Right cardiac atrium (tissue), 5 donors: ENCODE measurements at regions not wholly inside any gene's neighbourhood (a gene's known extent, or its start where the extent isn't known, plus 50 kb on each side); places are given as distances from the start of the nearest gene placed in this dataset.

Source experiments
- ATAC-seq, 2 donors: fragments of 200-7000 bp; cut with Tn5 transposase; one replicate each; pipeline versions ENCODE4 v1.8.0 to v1.9.1; 2020; ENCODE audit warnings: moderate library complexity in 2 of 2, mild to moderate bottlenecking in 1 of 2
- DNase-seq, 3 donors: peaks; one replicate each; pipeline ENCODE4 v3.0.0-alpha.2; 2020
- H3K27ac ChIP-seq: one replicate; pipeline ENCODE4 v1.5.1; 2013; ENCODE audit warnings: mild to moderate bottlenecking, low read length, control low read depth, moderate library complexity
- H3K27me3 ChIP-seq: one replicate; pipeline ENCODE4 v1.6.1; 2013; ENCODE audit not compliant: control insufficient read depth, insufficient read depth
- H3K4me1 ChIP-seq: one replicate; pipeline ENCODE4 v1.6.1; 2013; ENCODE audit warnings: low read length; ENCODE audit not compliant: control insufficient read depth, insufficient read depth
- H3K4me3 ChIP-seq: one replicate; pipeline ENCODE4 v1.5.1; 2013; ENCODE audit warnings: low read length, control low read depth
- H3K9me3 ChIP-seq: one replicate; pipeline ENCODE4 v1.6.1; 2013; ENCODE audit warnings: low read length; ENCODE audit not compliant: control insufficient read depth
- WGBS: extraction: QIAGEN DNeasy Blood & Tissue Kit; methylation state at CpG from one replicate; pipeline ENCODE4 v1.1.7; 2013; 5-methylcytosine and 5-hydroxymethylcytosine counted together
- intact Hi-C, 4 donors: fragments of 100-400 bp; cut with DNase I; formaldehyde crosslinking; loops; one replicate each; pipeline versions ENCODE4 v1.11.0 to v1.14.0; 2022 to 2023
- donor health status: healthy with polysubstance abuse.
- donor health status: DM: no; HTN: yes; CAD: no.
- donor health status: DM: no; HTN: no; CAD: no.
- donor health status: DM: no; HTN: yes; CAD: no; lungs with severe emphysema.
- donor health status: DM: yes; HTN: yes; CAD: no.

DNA sequence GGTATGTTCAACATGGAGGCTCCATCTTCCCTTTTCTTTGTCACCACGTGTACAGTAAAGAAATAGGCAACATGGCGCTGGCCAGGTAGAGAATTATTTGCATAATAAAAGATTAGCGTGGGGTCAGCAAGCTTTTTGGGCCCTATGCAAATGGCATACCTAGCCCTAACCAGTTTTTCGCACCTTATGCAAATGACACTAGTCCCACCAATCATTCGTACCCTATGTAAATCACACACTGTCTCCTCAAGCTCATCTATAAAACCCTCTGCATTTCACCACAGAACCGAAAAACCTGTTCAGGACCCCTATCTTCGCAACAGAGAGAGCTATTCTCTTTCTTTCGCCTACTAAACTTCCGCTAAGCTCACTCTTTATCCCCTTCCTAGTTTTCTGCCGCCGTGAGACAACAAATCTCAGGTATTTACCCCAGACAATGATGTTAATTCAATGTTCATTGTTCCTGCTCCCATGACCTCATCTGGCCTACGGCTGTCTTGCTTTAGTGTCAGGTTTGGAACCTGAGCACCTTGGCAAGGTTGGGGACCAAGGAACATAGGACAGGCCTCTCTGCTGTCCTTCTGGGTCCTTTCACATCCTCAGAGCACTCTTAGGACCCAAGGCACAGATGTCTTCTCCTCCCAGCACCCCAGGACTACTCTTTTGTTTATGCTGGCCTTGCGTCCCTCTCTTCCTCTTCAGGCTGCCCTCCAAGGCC, 180.7 kb upstream of the RAI14 start:
- Histone ChIP-seq H3K4me3 (no peak overlapping the region), H3K27ac (no peak overlapping the region), H3K4me1 (no peaks in the 10 kb centered on the region), H3K9me3 (no peaks in the 10 kb centered on the region), H3K27me3 (no peaks in the 10 kb centered on the region)
- DNase-seq (no peak), ATAC-seq (no peak)
- WGBS, result 83% methylated on average over 13 of the region's 13 CpGs
- intact Hi-C loops, result loop anchor here in 3 of 4 donors (10.0 kb wide), 2 partner anchors 419 to 529 kb away; no protein-coding TSS in a partner anchor

DNA sequence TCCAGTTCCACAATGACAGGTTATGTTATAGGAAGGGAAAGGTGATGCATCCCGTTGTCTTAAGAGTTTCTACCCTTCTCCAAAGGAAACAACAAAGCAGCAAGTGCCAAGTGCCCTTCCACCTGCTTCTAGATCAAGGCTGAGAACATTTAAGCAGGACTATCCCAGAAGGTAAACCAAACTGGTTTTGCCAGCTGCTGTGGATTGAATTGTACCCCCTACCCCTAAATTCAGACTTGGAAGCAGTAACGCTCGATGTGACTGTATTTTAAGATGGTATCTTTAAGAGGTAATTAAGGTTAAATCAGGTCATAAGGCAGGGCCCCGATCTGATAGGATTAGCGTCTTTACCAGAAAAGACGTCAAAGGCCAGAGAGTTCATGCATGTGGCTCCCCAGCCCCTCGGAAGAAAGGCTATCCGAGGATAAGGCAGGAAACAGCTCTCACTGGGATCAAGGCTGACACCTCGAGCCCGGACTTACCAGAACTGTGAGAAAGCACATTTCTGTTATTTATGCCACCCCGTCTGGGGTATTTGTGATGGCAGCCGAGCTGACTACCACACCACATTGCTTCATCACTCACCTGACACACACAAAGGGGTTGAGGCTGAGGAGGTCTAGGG, 179.1 kb upstream of the RAI14 start:
- Histone ChIP-seq H3K27ac (no peak overlapping the region), H3K9me3 (no peaks in the 10 kb centered on the region), H3K4me3 (no peak overlapping the region), H3K4me1 (no peaks in the 10 kb centered on the region), H3K27me3 (no peaks in the 10 kb centered on the region)
- intact Hi-C loops, result loop anchor here in 3 of 4 donors (10.0 kb wide), 2 partner anchors 418 to 528 kb away; no protein-coding TSS in a partner anchor
- DNase-seq (no peak), ATAC-seq (no peak)
- 77% methylated on average over 12 of the region's 12 CpGs for WGBS

DNA sequence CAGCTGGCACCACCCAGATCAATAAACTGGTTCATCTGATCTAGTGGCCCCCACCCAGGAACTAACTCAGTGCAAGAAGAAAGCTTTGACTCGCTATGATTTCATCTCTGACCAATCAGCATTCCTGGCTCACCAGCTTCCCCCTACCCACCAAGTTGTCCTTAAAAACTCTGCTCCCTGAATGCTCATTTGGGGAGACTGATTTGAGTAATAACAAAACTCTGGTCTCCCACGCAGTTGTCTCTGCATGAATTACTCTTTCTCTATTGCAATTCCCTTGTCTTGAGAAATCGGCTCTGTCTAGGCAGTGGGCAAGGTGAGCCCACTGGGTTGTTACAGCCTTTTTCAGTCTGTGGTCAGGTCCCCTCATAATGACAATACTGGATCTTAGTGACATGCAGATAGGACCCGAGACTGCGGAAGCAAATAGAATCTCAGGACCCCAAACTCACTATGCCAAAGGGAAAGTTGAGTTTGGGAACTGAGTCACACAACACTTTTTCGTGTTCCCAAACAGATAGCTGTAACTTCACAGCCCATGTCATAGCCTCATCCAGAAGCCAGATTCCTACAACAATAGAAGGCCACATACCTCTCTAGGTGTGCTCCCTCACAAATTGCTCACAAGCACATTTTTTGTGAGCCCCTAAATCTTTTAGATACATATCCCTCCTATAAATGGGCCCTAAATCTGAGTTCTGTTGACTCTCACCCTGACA, 175.2 kb upstream of the RAI14 start:
- no peak for DNase-seq
- no peak overlapping the region for H3K27ac ChIP-seq
- H3K4me3 ChIP-seq, result no peak overlapping the region
- WGBS, result 78% methylated on average over 6 of the region's 6 CpGs
- intact Hi-C loops, result loop anchor here in 3 of 4 donors (10.0 kb wide), 1 partner anchor 524 kb away; no protein-coding TSS in a partner anchor
- H3K27me3 ChIP-seq, result no peaks in the 10 kb centered on the region
- peaks cover 3% of the 10 kb centered on the region for H3K9me3 ChIP-seq
- ATAC-seq, result no peak
- H3K4me1 ChIP-seq, result no peaks in the 10 kb centered on the region

- 67% methylated on average over 5 of the region's 5 CpGs for WGBS
- peaks cover 5% of the 10 kb centered on the region for H3K4me1 ChIP-seq
- H3K9me3 ChIP-seq, result peaks cover 3% of the 10 kb centered on the region
- DNase-seq (no peak), ATAC-seq (no peak)
- intact Hi-C loops, result loop anchor here in 3 of 4 donors (10.0 kb wide), 1 partner anchor 521 kb away; no protein-coding TSS in a partner anchor
- no peak overlapping the region for H3K27ac ChIP-seq
- H3K27me3 ChIP-seq, result no peaks in the 10 kb centered on the region
- no peak overlapping the region for H3K4me3 ChIP-seq
Measured at GRCh38 chr5:34483442-34484033, 172.6 kb upstream of the RAI14 start.

DNA sequence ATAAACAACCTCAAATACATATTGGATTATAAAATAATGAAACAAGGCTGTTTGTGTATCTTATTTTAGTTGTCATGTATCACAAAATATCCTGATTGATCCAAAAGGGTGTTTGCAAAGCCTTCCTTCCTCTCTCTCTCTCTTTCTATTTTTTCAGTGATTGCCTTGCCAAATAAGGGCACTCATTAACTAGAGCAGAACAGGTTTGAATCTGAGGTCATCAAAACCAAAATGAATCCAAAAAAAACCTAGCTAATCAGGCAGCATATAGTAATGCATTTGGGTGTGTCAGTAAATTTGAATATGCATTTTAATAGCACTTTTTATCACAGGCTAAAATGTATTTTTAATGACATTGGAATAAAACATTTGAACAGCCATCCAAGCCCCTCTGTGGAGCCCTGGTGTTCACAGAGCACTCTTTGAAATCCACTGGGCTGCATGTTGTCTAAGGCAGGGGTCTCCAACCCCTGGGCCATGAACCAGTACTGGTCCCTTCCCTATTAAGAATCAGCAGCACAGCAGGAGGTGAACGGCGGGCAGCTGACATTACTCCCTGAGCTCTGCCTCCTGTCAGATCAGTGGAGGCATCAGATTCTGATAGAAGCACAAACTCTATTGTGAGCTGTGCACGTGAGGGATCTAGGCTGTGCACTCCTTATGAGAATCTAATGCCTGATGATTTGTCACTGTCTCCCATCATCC, 171.8 kb upstream of the RAI14 start:
- H3K27ac ChIP-seq, result no peak overlapping the region
- ATAC-seq, result no peak
- H3K4me1 ChIP-seq, result peaks cover 5% of the 10 kb centered on the region
- H3K4me3 ChIP-seq, result no peak overlapping the region
- 73% methylated on average over 3 of the region's 3 CpGs for WGBS
- no peak for DNase-seq
- no peaks in the 10 kb centered on the region for H3K27me3 ChIP-seq
- H3K9me3 ChIP-seq, result peaks cover 3% of the 10 kb centered on the region
- intact Hi-C loops, result loop anchor here in 3 of 4 donors (10.0 kb wide), 1 partner anchor 520 kb away; no protein-coding TSS in a partner anchor

- Histone ChIP-seq H3K9me3 (peaks cover 3% of the 10 kb centered on the region), H3K4me1 (peaks cover 5% of the 10 kb centered on the region), H3K4me3 (no peak overlapping the region), H3K27me3 (no peaks in the 10 kb centered on the region), H3K27ac (no peak overlapping the region)
- DNase-seq (no peak), ATAC-seq (no peak)
- intact Hi-C loops, result loop anchor here (5.0 to 10.0 kb wide), 3 partner anchors 37 to 519 kb away; no protein-coding TSS in a partner anchor
Measured at GRCh38 chr5:34485768-34486030, 170.4 kb upstream of the RAI14 start.

- peaks cover 7% of the 10 kb centered on the region for H3K4me1 ChIP-seq
- ATAC-seq (peak; percentile 64 to 72), DNase-seq (peak; percentile 82 to 95 (median 87))
- H3K27ac ChIP-seq, result no peak overlapping the region
- WGBS, result 13% methylated on average over 15 of the region's 15 CpGs
- no peak overlapping the region for H3K4me3 ChIP-seq
- H3K27me3 ChIP-seq, result no peaks in the 10 kb centered on the region
- H3K9me3 ChIP-seq, result peaks cover 3% of the 10 kb centered on the region
- intact Hi-C loops, result loop anchor here (5.0 to 10.0 kb wide), 3 partner anchors 36 to 518 kb away; no protein-coding TSS in a partner anchor
Measured at GRCh38 chr5:34486160-34486848, 169.8 kb upstream of the RAI14 start.

- H3K27ac ChIP-seq, result peak overlapping the region; percentile 65
- intact Hi-C loops, result loop anchor here (5.0 to 10.0 kb wide), 3 partner anchors 35 to 518 kb away; no protein-coding TSS in a partner anchor
- H3K4me3 ChIP-seq, result no peak overlapping the region
- H3K27me3 ChIP-seq, result no peaks in the 10 kb centered on the region
- DNase-seq (no peak), ATAC-seq (peak; percentile 28 to 61)
- H3K9me3 ChIP-seq, result peaks cover 3% of the 10 kb centered on the region
- 31% methylated on average over 2 of the region's 2 CpGs for WGBS
- peaks cover 7% of the 10 kb centered on the region for H3K4me1 ChIP-seq
Measured at GRCh38 chr5:34486849-34487158, 169.3 kb upstream of the RAI14 start.

- Histone ChIP-seq H3K4me3 (no peak overlapping the region), H3K9me3 (peaks cover 3% of the 10 kb centered on the region), H3K27ac (peak overlapping the region; percentile 77), H3K4me1 (peaks cover 7% of the 10 kb centered on the region), H3K27me3 (no peaks in the 10 kb centered on the region)
- WGBS, result 71% methylated on average over 11 of the region's 11 CpGs
- DNase-seq (no peak), ATAC-seq (peak; percentile 68 to 87)
- intact Hi-C loops, result loop anchor here (5.0 to 10.0 kb wide), 3 partner anchors 35 to 517 kb away; no protein-coding TSS in a partner anchor
Measured at GRCh38 chr5:34487159-34487879, 168.8 kb upstream of the RAI14 start.
